ENCODE measurements at regions not wholly inside any gene's neighbourhood (a gene's known extent, or its start where the extent isn't known, plus 50 kb on each side); places are given as distances from the start of the nearest gene placed in this dataset.
"Not testable (repeated sequence)": the region's sequence is repeated elsewhere in the genome, so short reads cannot be mapped to it uniquely, and the experiment has no call there.

GRCh38 chr13:27354379-27354778 lies 70.0 kb upstream of the GTF3A start:
- Histone ChIP-seq H3K9me3 (replicated peaks) (no peaks in the 10 kb centered on the region), H3K4me3 (no peak overlapping the region), H3K4me1 (no peaks in the 10 kb centered on the region), H3K27ac (no peak overlapping the region), H3K27me3 (no peaks in the 10 kb centered on the region), H3K36me3 (no peaks in the 10 kb centered on the region)
- DNase-seq, result no peak

- no peak for DNase-seq
- Histone ChIP-seq H3K36me3 (no peaks in the 10 kb centered on the region), H3K4me3 (no peak overlapping the region), H3K27ac (no peak overlapping the region), H3K27me3 (no peaks in the 10 kb centered on the region), H3K4me1 (no peaks in the 10 kb centered on the region), H3K9me3 (replicated peaks) (no peaks in the 10 kb centered on the region)
These were observed 68.5 kb upstream of the GTF3A start for GRCh38 chr13:27355894-27356293.

GRCh38 chr13:27358420-27358819 lies 66.0 kb upstream of the GTF3A start:
- H3K4me3 ChIP-seq, result no peak overlapping the region
- no peaks in the 10 kb centered on the region for H3K36me3 ChIP-seq
- no peaks in the 10 kb centered on the region for H3K27me3 ChIP-seq
- no peaks in the 10 kb centered on the region for H3K9me3 ChIP-seq (replicated peaks)
- no peak for DNase-seq
- H3K4me1 ChIP-seq, result no peaks in the 10 kb centered on the region
- H3K27ac ChIP-seq, result no peak overlapping the region

- 0 out of 2 replicates have a peak, but pooled peaks cover 3% of the 10 kb centered on the region for H3K27me3 ChIP-seq
- no peaks in the 10 kb centered on the region for H3K9me3 ChIP-seq (replicated peaks)
- no peaks in the 10 kb centered on the region for H3K36me3 ChIP-seq
- DNase-seq, result peak; percentile 65 to 74
- H3K4me3 ChIP-seq, result no peak overlapping the region
- H3K4me1 ChIP-seq, result no peaks in the 10 kb centered on the region
- H3K27ac ChIP-seq, result no peak overlapping the region
These were observed 65.1 kb upstream of the GTF3A start for GRCh38 chr13:27359199-27359821.

GRCh38 chr13:27360562-27360961 lies 63.9 kb upstream of the GTF3A start:
- no peaks in the 10 kb centered on the region for H3K4me1 ChIP-seq
- DNase-seq, result no peak

GRCh38 chr13:27362064-27362751 lies 62.2 kb upstream of the GTF3A start:
- DNase-seq, result peak; percentile 80 to 91
- Histone ChIP-seq H3K4me1 (no peaks in the 10 kb centered on the region), H3K9me3 (replicated peaks) (no peaks in the 10 kb centered on the region), H3K36me3 (no peaks in the 10 kb centered on the region), H3K27me3 (0 out of 2 replicates have a peak, but pooled peaks cover 6% of the 10 kb centered on the region), H3K4me3 (peak overlapping the region; percentile 41), H3K27ac (no peak overlapping the region)

More at GRCh38 chr13:27360562-27360961, 63.9 kb upstream of the GTF3A start:
- Histone ChIP-seq H3K4me3 (no peak overlapping the region), H3K27me3 (0 out of 2 replicates have a peak, but pooled peaks cover 3% of the 10 kb centered on the region), H3K27ac (no peak overlapping the region), H3K36me3 (no peaks in the 10 kb centered on the region), H3K9me3 (replicated peaks) (no peaks in the 10 kb centered on the region)

- not testable (repeated sequence) for H3K4me3 ChIP-seq; H3K36me3 ChIP-seq; H3K4me1 ChIP-seq; H3K27ac ChIP-seq; DNase-seq; H3K9me3 ChIP-seq (replicated peaks)
- H3K27me3 ChIP-seq, result peaks cover 12% of the 10 kb centered on the region; the same call in 1 of the 2 replicates
These were observed 60.8 kb upstream of the GTF3A start for GRCh38 chr13:27363637-27364036.

- H3K9me3 ChIP-seq (replicated peaks), result no peaks in the 10 kb centered on the region
- H3K36me3 ChIP-seq, result no peaks in the 10 kb centered on the region
- H3K4me1 ChIP-seq, result peaks cover 3% of the 10 kb centered on the region; the same call in 1 of the 2 replicates
- H3K27me3 ChIP-seq, result peaks cover 14% of the 10 kb centered on the region; the same call in 1 of the 2 replicates
- H3K4me3 ChIP-seq, result no peak overlapping the region
- no peak overlapping the region for H3K27ac ChIP-seq
- no peak for DNase-seq
These were observed 56.8 kb upstream of the GTF3A start for GRCh38 chr13:27367570-27367969.

GRCh38 chr13:27370305-27370872 lies 54.0 kb upstream of the GTF3A start:
- Histone ChIP-seq H3K27ac (no peak overlapping the region), H3K4me3 (no peak overlapping the region), H3K9me3 (replicated peaks) (no peaks in the 10 kb centered on the region), H3K27me3 (peaks cover 12% of the 10 kb centered on the region; the same call in 1 of the 2 replicates), H3K36me3 (no peaks in the 10 kb centered on the region), H3K4me1 (peaks cover 15% of the 10 kb centered on the region)
- DNase-seq, result no peak

- Histone ChIP-seq H3K36me3 (no peaks in the 10 kb centered on the region), H3K4me3 (no peak overlapping the region), H3K27ac (no peak overlapping the region), H3K9me3 (replicated peaks) (no peaks in the 10 kb centered on the region), H3K4me1 (peaks cover 15% of the 10 kb centered on the region), H3K27me3 (peaks cover 9% of the 10 kb centered on the region; the same call in 1 of the 2 replicates)
- DNase-seq, result no peak
These were observed 52.5 kb upstream of the GTF3A start for GRCh38 chr13:27371932-27372331.

- DNase-seq, result peak; percentile 79 to 83
- peaks cover 15% of the 10 kb centered on the region for H3K4me1 ChIP-seq
- no peaks in the 10 kb centered on the region for H3K9me3 ChIP-seq (replicated peaks)
- H3K4me3 ChIP-seq, result no peak overlapping the region
- no peak overlapping the region for H3K27ac ChIP-seq
- no peaks in the 10 kb centered on the region for H3K36me3 ChIP-seq
- H3K27me3 ChIP-seq, result peaks cover 3% of the 10 kb centered on the region; the same call in 1 of the 2 replicates
These were observed 51.5 kb upstream of the GTF3A start for GRCh38 chr13:27372896-27373295.

- no peaks in the 10 kb centered on the region for H3K9me3 ChIP-seq (replicated peaks)
- no peaks in the 10 kb centered on the region for H3K27me3 ChIP-seq
- no peak for DNase-seq
- H3K36me3 ChIP-seq, result no peaks in the 10 kb centered on the region
- H3K27ac ChIP-seq, result no peak overlapping the region
- peaks cover 15% of the 10 kb centered on the region for H3K4me1 ChIP-seq
- H3K4me3 ChIP-seq, result no peak overlapping the region
These were observed 50.2 kb upstream of the GTF3A start for GRCh38 chr13:27374126-27374613.
